Mammary epithelial cell (primary cell): ENCODE measurements at regions not wholly inside any gene's neighbourhood (a gene's known extent, or its start where the extent isn't known, plus 50 kb on each side); places are given as distances from the start of the nearest gene placed in this dataset.

Experiments
- EZH2 ChIP-seq: IDR thresholded peaks from 2 replicates; pipeline ENCODE4 v1.6.1; 2012; ENCODE audit warnings: low read length, inconsistent platforms, borderline replicate concordance
- TF ChIP-seq, protein P1 (sequence below), 2 donors: IDR thresholded peaks in 1 of 2; conservative IDR thresholded peaks in 1 of 2; 2 replicates each; pipeline ENCODE4 v1.5.1; 2011 to 2012; ENCODE audit warnings: inconsistent platforms in 2 of 2, low read length in 2 of 2, mild to moderate bottlenecking in 2 of 2, control low read depth in 1 of 2, low read depth in 1 of 2; ENCODE audit not compliant: insufficient read depth in 1 of 2; ENCODE audit errors: extremely low read depth in 1 of 2

DNA sequence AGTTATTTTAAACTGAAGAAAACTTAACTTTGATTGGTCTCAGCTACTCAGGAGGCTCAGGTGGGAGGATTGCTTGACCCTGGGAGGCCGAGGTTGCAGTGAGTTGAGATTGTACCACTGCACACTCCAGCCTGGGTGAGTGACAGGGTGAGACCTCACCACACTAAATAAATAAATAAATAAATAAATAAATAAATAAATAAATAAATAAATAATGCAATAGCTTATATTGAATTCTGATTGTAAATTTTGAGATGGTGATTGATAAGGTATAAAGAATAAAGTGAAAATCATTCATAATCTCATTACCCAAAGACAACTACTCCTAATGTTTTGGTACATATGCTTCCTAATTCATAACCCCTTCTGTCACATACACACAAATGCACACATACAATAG is 58.1 kb downstream of the TUBA3C start:
- no peak for TF ChIP-seq EZH2
- TF ChIP-seq, protein P1, sequence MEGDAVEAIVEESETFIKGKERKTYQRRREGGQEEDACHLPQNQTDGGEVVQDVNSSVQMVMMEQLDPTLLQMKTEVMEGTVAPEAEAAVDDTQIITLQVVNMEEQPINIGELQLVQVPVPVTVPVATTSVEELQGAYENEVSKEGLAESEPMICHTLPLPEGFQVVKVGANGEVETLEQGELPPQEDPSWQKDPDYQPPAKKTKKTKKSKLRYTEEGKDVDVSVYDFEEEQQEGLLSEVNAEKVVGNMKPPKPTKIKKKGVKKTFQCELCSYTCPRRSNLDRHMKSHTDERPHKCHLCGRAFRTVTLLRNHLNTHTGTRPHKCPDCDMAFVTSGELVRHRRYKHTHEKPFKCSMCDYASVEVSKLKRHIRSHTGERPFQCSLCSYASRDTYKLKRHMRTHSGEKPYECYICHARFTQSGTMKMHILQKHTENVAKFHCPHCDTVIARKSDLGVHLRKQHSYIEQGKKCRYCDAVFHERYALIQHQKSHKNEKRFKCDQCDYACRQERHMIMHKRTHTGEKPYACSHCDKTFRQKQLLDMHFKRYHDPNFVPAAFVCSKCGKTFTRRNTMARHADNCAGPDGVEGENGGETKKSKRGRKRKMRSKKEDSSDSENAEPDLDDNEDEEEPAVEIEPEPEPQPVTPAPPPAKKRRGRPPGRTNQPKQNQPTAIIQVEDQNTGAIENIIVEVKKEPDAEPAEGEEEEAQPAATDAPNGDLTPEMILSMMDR (conservative IDR thresholded peaks at IDR 0.05 in 1 of 2, IDR thresholded peaks at IDR 0.05 in 1 of 2; ENCODE audit: extremely low read depth in 1 of 2, insufficient read depth in 1 of 2, low read depth in 1 of 2, low read length in 2 of 2) = no peak
